HL-60/S4 (cell line): ENCODE measurements at regions not wholly inside any gene's neighbourhood (a gene's known extent, or its start where the extent isn't known, plus 50 kb on each side); places are given as distances from the start of the nearest gene placed in this dataset.
"Not testable (repeated sequence)": the region's sequence is repeated elsewhere in the genome, so short reads cannot be mapped to it uniquely, and the experiment has no call there.

Experiments used
- in situ Hi-C: fragments of 300-500 bp; cut with MboI; formaldehyde crosslinking; loops from 2 replicates; pipeline ENCODE4 v1.14.3; 2022; ENCODE audit warnings: low sequenced_read_pairs

GRCh38 chr2:7094231-7094741 is 177.1 kb downstream of the RNF144A start:
- in situ Hi-C loops = no loop called here

- in situ Hi-C loops = no loop called here
Observed at GRCh38 chr2:7096726-7097352, 179.6 kb downstream of the RNF144A start.

GRCh38 chr2:7097353-7097895 is 180.2 kb downstream of the RNF144A start:
- in situ Hi-C loops = no loop called here

GRCh38 chr2:7098816-7099215 is 181.6 kb downstream of the RNF144A start:
- in situ Hi-C loops = no loop called here

GRCh38 chr2:7099687-7100086 is 182.5 kb downstream of the RNF144A start:
- in situ Hi-C loops = not testable (repeated sequence)

GRCh38 chr2:7102826-7103225 is 185.6 kb downstream of the RNF144A start:
- in situ Hi-C loops = no loop called here

GRCh38 chr2:7108792-7109532 is 191.8 kb downstream of the RNF144A start:
- in situ Hi-C loops = no loop called here

- in situ Hi-C loops = no loop called here
Observed at GRCh38 chr2:7109533-7109885, 192.3 kb downstream of the RNF144A start.

GRCh38 chr2:7111626-7112025 is 194.4 kb downstream of the RNF144A start:
- in situ Hi-C loops = no loop called here

- in situ Hi-C loops = no loop called here
Observed at GRCh38 chr2:7115364-7115763, 198.2 kb downstream of the RNF144A start.

- in situ Hi-C loops = no loop called here
Observed at GRCh38 chr2:7115906-7116305, 198.7 kb downstream of the RNF144A start.

GRCh38 chr2:7116511-7116910 is 199.3 kb downstream of the RNF144A start:
- in situ Hi-C loops = no loop called here

GRCh38 chr2:7117076-7117475 is 199.9 kb downstream of the RNF144A start:
- in situ Hi-C loops = no loop called here

GRCh38 chr2:7118606-7119131 is 201.5 kb downstream of the RNF144A start:
- in situ Hi-C loops = no loop called here

- in situ Hi-C loops = no loop called here
Observed at GRCh38 chr2:7119132-7119835, 202.1 kb downstream of the RNF144A start.

GRCh38 chr2:7121851-7122250 is 204.6 kb downstream of the RNF144A start:
- in situ Hi-C loops = no loop called here

GRCh38 chr2:7127156-7127555 is 209.9 kb downstream of the RNF144A start:
- in situ Hi-C loops = no loop called here

GRCh38 chr2:7127687-7128086 is 210.5 kb downstream of the RNF144A start:
- in situ Hi-C loops = no loop called here

- in situ Hi-C loops = no loop called here
Observed at GRCh38 chr2:7131261-7131660, 214.0 kb downstream of the RNF144A start.

- in situ Hi-C loops = no loop called here
Observed at GRCh38 chr2:7132753-7133152, 215.5 kb downstream of the RNF144A start.

- in situ Hi-C loops = no loop called here
Observed at GRCh38 chr2:7133521-7133920, 216.3 kb downstream of the RNF144A start.
